HFF-Myc (cell line): ENCODE measurements at regions not wholly inside any gene's neighbourhood (a gene's known extent, or its start where the extent isn't known, plus 50 kb on each side); places are given as distances from the start of the nearest gene placed in this dataset.
A peak's percentile ranks its signal among the peaks of the same experiment; 100 is the strongest.

Experiments
- DNase-seq: peaks from one replicate; pipeline ENCODE4 v3.0.0-alpha.2; 2011; ENCODE audit warnings: low read depth; ENCODE audit errors: extremely low read depth
- H3K4me3 ChIP-seq: replicated peaks from 2 replicates; pipeline ENCODE4 v1.5.1; 2011; ENCODE audit warnings: low read depth, mild to moderate bottlenecking, control low read depth, low read length
- TF ChIP-seq, protein P1 (sequence below): IDR thresholded peaks from 2 replicates; pipeline ENCODE4 v1.5.1; 2012; ENCODE audit warnings: mild to moderate bottlenecking, low read depth, low read length, control low read depth; ENCODE audit errors: missing control alignments

GRCh38 chr2:71889759-71890684, 257.6 kb downstream of the CYP26B1 start:
- DNase-seq, result peak; percentile 69
- no peak overlapping the region for H3K4me3 ChIP-seq
- TF ChIP-seq, protein P1, sequence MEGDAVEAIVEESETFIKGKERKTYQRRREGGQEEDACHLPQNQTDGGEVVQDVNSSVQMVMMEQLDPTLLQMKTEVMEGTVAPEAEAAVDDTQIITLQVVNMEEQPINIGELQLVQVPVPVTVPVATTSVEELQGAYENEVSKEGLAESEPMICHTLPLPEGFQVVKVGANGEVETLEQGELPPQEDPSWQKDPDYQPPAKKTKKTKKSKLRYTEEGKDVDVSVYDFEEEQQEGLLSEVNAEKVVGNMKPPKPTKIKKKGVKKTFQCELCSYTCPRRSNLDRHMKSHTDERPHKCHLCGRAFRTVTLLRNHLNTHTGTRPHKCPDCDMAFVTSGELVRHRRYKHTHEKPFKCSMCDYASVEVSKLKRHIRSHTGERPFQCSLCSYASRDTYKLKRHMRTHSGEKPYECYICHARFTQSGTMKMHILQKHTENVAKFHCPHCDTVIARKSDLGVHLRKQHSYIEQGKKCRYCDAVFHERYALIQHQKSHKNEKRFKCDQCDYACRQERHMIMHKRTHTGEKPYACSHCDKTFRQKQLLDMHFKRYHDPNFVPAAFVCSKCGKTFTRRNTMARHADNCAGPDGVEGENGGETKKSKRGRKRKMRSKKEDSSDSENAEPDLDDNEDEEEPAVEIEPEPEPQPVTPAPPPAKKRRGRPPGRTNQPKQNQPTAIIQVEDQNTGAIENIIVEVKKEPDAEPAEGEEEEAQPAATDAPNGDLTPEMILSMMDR, result no peak

DNA sequence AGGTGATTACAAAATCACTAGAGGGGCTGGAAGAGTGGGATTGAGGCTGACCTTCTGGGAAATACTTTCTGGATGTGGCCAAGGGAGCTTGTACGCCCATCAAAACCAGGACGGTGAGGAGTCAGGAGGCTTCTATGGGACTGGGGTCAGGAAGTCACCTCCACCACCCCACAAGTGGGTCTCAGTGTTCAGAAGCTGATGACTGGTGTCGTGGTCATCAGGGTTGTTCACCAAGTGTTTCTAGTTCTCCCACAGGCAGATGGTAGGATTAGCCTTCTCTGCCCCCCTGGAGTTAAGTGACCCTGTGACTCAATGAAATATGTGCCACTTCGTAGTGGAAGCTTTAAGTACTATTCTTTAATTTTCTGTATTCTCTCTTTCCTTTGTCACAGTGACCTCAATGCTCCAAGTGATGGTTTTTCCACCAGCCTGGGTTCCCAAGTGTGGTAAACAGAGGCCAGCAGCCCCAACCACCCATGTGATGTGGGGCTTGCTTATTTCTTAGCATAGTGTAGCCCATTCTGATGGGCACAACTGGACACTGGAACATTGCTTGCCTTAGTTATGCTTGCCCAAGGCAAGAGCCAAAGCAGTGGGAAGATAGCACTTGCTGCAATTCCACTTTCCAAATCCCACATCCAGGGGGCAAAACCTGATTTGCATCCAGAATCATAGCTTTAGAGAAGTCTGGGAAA, 258.8 kb downstream of the CYP26B1 start:
- H3K4me3 ChIP-seq, result no peak overlapping the region
- TF ChIP-seq, protein P1, result no peak
- no peak for DNase-seq

DNA sequence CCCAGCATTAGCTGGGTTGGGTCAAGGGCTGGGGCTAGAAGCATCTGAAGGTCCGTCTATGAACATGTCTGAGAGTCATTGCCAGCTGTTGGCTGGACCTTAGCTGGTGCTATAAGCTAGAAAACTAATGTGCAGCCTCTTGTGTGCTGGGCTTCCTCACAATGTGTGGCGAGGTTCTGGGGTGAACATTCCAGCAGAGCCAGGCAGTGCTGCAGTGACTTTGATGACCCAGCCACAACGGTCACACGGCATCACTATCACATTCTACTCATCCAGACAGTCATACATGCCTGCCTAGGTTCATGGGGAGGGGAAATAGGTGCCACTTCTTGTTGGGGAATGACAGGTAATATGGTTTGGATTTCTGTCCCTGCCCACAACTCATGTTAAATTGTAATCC, 260.5 kb downstream of the CYP26B1 start:
- TF ChIP-seq, protein P1, result no peak
- no peak overlapping the region for H3K4me3 ChIP-seq
- no peak for DNase-seq

DNA sequence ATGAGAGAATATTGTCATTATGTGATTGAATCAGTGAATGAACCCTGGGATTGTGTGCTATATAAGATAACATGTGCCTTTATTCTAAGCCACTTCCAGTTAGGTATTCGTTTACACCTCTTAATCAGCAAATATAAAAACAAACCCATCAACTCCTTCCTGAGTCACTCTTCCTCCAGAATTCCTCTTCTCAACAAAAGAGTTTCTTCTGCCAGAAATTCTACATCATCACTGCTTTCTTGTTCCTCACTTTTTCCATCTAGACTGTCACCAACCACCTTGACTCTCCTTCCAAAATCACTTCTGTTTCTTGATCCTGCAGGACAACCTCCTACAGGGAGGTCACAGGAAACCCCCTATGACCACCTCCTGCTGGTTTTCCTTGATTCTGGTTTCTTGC, 261.4 kb downstream of the CYP26B1 start:
- no peak overlapping the region for H3K4me3 ChIP-seq
- DNase-seq, result no peak
- TF ChIP-seq, protein P1, result no peak

DNA sequence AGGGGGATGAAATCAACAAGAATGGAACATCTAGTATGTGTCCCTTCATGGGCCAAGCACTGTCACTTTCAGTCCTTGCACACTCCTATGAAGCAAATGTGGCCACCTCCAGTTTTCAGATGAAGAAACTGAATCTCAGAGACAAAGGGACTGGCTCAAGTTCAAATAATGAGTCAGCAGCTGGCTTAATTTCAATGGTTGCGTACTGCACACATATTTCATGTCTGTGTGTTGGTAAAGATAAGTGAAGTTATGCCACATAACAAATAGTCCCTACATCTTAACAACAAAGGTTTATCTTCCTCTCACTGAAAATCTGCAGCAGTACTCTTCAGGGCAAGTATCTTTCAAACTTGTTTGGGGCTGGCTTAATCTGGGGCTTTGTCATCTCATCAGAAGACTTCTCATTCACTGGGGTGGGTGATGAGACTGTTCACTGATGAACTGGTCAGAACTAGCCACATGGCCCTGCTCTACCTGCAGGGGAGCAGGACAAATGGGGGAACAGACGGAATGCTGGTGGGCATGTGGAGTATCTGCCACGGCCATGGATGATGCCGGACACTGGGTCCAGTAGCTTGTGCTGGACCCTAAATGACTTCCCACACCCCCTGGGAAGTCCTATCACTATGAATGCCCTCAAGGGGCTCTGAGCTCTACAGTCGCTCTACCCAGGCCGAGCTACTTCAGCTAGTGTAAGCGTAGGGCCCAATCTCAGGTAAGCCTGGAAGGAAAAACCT, 263.2 kb downstream of the CYP26B1 start:
- DNase-seq, result peak; percentile 80
- H3K4me3 ChIP-seq, result no peak overlapping the region
- TF ChIP-seq, protein P1, result no peak

DNA sequence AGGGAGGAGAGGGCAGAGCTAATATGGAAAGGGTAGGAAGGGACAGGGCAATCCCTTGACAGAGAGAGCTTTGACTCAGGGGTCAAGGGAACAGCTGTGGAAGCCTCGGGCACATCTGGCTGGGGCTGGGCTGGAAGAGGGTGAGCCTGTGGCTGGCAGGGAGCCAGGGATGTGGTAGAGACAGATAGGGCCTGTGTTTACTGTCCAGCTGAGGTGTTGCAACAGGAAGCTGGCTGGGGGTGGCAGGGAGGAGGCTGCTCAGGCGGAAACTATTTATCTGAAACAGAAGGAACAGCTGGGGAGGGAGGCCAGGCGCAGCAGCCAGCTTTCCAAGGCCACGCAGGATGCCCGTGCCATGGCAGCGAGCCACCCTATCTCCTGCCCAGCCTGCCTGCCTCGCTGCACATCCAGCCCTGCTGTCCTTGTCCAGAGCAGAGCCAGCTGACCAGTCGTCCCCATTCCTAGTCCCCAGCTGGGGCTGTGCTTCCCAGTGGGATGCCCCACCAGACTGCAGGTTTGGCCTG, 264.7 kb downstream of the CYP26B1 start:
- no peak overlapping the region for H3K4me3 ChIP-seq
- TF ChIP-seq, protein P1, result no peak
- peak; percentile 94 for DNase-seq
